Fibroblast of villous mesenchyme (primary cell): ENCODE measurements at regions not wholly inside any gene's neighbourhood (a gene's known extent, or its start where the extent isn't known, plus 50 kb on each side); places are given as distances from the start of the nearest gene placed in this dataset.
"Not testable (repeated sequence)": the region's sequence is repeated elsewhere in the genome, so short reads cannot be mapped to it uniquely, and the experiment has no call there.

Experiments
- DNase-seq: peaks from one replicate; pipeline ENCODE4 v3.0.0-alpha.2; 2010; ENCODE audit warnings: low read depth
- H3K4me3 ChIP-seq: 2 replicates; pipeline ENCODE4 v1.5.1; 2011; ENCODE audit warnings: low read depth, mild to moderate bottlenecking, low read length
- CTCF ChIP-seq: IDR thresholded peaks from 2 replicates; pipeline ENCODE4 v1.5.1; 2012; ENCODE audit warnings: low read depth, mild to moderate bottlenecking, low read length; ENCODE audit not compliant: insufficient read depth

GRCh38 chr13:91046715-91047327 lies 300.7 kb upstream of the MIR17HG start:
- no peak for DNase-seq
- no peak for TF ChIP-seq CTCF
- H3K4me3 ChIP-seq = no peak overlapping the region

- DNase-seq = no peak
- TF ChIP-seq CTCF = no peak
- no peak overlapping the region for H3K4me3 ChIP-seq
Measured at GRCh38 chr13:91050970-91051369, 296.5 kb upstream of the MIR17HG start.

- no peak for DNase-seq
- no peak overlapping the region for H3K4me3 ChIP-seq
- no peak for TF ChIP-seq CTCF
Measured at GRCh38 chr13:91052876-91053275, 294.6 kb upstream of the MIR17HG start.

- no peak for TF ChIP-seq CTCF
- DNase-seq = no peak
- no peak overlapping the region for H3K4me3 ChIP-seq
Measured at GRCh38 chr13:91053318-91054065, 294.0 kb upstream of the MIR17HG start.

GRCh38 chr13:91054902-91055301 lies 292.6 kb upstream of the MIR17HG start:
- no peak overlapping the region for H3K4me3 ChIP-seq
- no peak for DNase-seq
- TF ChIP-seq CTCF = no peak

- no peak overlapping the region for H3K4me3 ChIP-seq
- TF ChIP-seq CTCF = no peak
- DNase-seq = no peak
Measured at GRCh38 chr13:91056746-91057145, 290.7 kb upstream of the MIR17HG start.

GRCh38 chr13:91057507-91057906 lies 290.0 kb upstream of the MIR17HG start:
- H3K4me3 ChIP-seq, DNase-seq: not testable (repeated sequence)
